PC-3 (cell line): ENCODE measurements at regions not wholly inside any gene's neighbourhood (a gene's known extent, or its start where the extent isn't known, plus 50 kb on each side); places are given as distances from the start of the nearest gene placed in this dataset.

Experiments used
- ATAC-seq: fragments of 200-7000 bp; cut with Tn5 transposase; 2 replicates; pipeline ENCODE4 v1.9.1; 2020; ENCODE audit warnings: mild to moderate bottlenecking, moderate library complexity
- BruUV-seq: library from RNA; stranded (reverse); fragments of 400-500 nt; replicated peaks from 2 replicates; lab custom pipeline; 2021; lab: Mats Ljungman, UMichigan
- CTCF ChIA-PET: fragments of 300-600 bp; sonication (Branson Sonifier 250); formaldehyde crosslinking; loops from one replicate; lab custom pipeline; 2022; ENCODE audit warnings: antibody characterized with exemption; lab: Charles Lee
- POLR2A ChIA-PET: fragments of 300-600 bp; sonication (Branson Sonifier 250); formaldehyde crosslinking; loops from one replicate; lab custom pipeline; 2022; ENCODE audit warnings: antibody characterized with exemption; ENCODE audit not compliant: unreplicated experiment; lab: Charles Lee
- DNase-seq: peaks from one replicate; pipeline ENCODE4 v3.0.0-alpha.2; 2015
- H2AFZ ChIP-seq: fragments of 300-600 bp; sonication (generic); 2 replicates; pipeline ENCODE4 v1.6.0; 2016; ENCODE audit warnings: antibody characterized with exemption, low read length
- H3F3A ChIP-seq: fragments of 300-600 bp; sonication (generic); one replicate; pipeline ENCODE4 v1.6.0; 2017; ENCODE audit warnings: antibody characterized with exemption, low read length, control low read depth, mild to moderate bottlenecking; ENCODE audit not compliant: unreplicated experiment
- H3K27ac ChIP-seq: fragments of 300-600 bp; sonication (generic); 2 replicates; pipeline ENCODE4 v1.5.1; 2016; ENCODE audit warnings: mild to moderate bottlenecking, low read length
- H3K27me3 ChIP-seq: fragments of 300-600 bp; sonication (generic); 2 replicates; pipeline ENCODE4 v1.6.1; 2016; ENCODE audit warnings: low read length, mixed read lengths
- H3K36me3 ChIP-seq: fragments of 300-600 bp; sonication (generic); 2 replicates; pipeline ENCODE4 v1.6.1; 2016; ENCODE audit warnings: low read depth, mixed run types, low read length, mixed read lengths
- H3K4me1 ChIP-seq: fragments of 300-600 bp; sonication (generic); 2 replicates; pipeline ENCODE4 v1.5.1; 2016; ENCODE audit warnings: low read length; ENCODE audit not compliant: insufficient read depth
- H3K4me2 ChIP-seq: fragments of 300-600 bp; sonication (generic); 2 replicates; pipeline ENCODE4 v1.6.0; 2016; ENCODE audit warnings: low read length
- H3K4me3 ChIP-seq: fragments of 300-600 bp; sonication (generic); 2 replicates; pipeline ENCODE4 v1.5.1; 2016; ENCODE audit warnings: mild to moderate bottlenecking, low read length, mixed read lengths
- H3K79me2 ChIP-seq: fragments of 300-600 bp; sonication (generic); 2 replicates; pipeline ENCODE4 v1.6.1; 2017; ENCODE audit warnings: low read length, mixed read lengths
- H3K9ac ChIP-seq: fragments of 300-600 bp; sonication (generic); 2 replicates; pipeline ENCODE4 v1.6.0; 2016; ENCODE audit warnings: mild to moderate bottlenecking, low read length
- H3K9me2 ChIP-seq: fragments of 300-600 bp; sonication (generic); replicated peaks from 2 replicates; pipeline ENCODE4 v1.6.1; 2016; ENCODE audit warnings: mixed run types, low read length, mixed read lengths
- H3K9me3 ChIP-seq: fragments of 300-600 bp; sonication (generic); 2 replicates; pipeline ENCODE4 v1.6.1; 2016; ENCODE audit warnings: low read length, mixed read lengths
- H4K20me1 ChIP-seq: fragments of 300-600 bp; sonication (generic); 2 replicates; pipeline ENCODE4 v1.6.1; 2016; ENCODE audit warnings: low read length, mixed read lengths
- CTCF ChIP-seq: fragments of 300-600 bp; sonication (generic); conservative IDR thresholded peaks from 2 replicates; pipeline ENCODE4 v1.5.1; 2017; ENCODE audit warnings: antibody characterized with exemption, low read depth, mild to moderate bottlenecking, low read length
- EZH2 ChIP-seq: fragments of 300-600 bp; sonication (generic); IDR thresholded peaks from one replicate; pipeline ENCODE4 v1.6.1; 2017; ENCODE audit warnings: antibody characterized with exemption, mild to moderate bottlenecking, low read length; ENCODE audit not compliant: unreplicated experiment
- EZH2phosphoT487 ChIP-seq: fragments of 300-600 bp; sonication (generic); IDR thresholded peaks from 2 replicates; pipeline ENCODE4 v1.6.1; 2018; ENCODE audit warnings: mild to moderate bottlenecking, antibody characterized with exemption, low read length, borderline replicate concordance
- intact Hi-C: fragments of 100-400 bp; cut with micrococcal nuclease; formaldehyde crosslinking; loops from 2 replicates; pipeline ENCODE4 v1.9.0; 2023

- H3K9me2 ChIP-seq, result no peaks in the 10 kb centered on the region; the same call in 1 of the 2 replicates
- TF ChIP-seq CTCF (no peak), EZH2phosphoT487 (no peak), EZH2 (no peak)
- H3K9me3 ChIP-seq, result 0 out of 2 replicates have a peak, but pooled peaks cover 3% of the 10 kb centered on the region
- H4K20me1 ChIP-seq, result no peaks in the 10 kb centered on the region
- intact Hi-C loops, result no loop called here
- H2AFZ ChIP-seq, result no peak overlapping the region
- CTCF ChIA-PET, result no interaction called here
- H3F3A ChIP-seq, result no peaks in the 10 kb centered on the region
- no peak overlapping the region for H3K4me2 ChIP-seq
- no peak for DNase-seq
- BruUV-seq, result no TSS peak
- H3K4me1 ChIP-seq, result no peaks in the 10 kb centered on the region
- H3K4me3 ChIP-seq, result no peak overlapping the region
- peaks cover 38% of the 10 kb centered on the region for H3K27me3 ChIP-seq
- H3K79me2 ChIP-seq, result no peaks in the 10 kb centered on the region
- no peak overlapping the region for H3K9ac ChIP-seq
- H3K36me3 ChIP-seq, result no peaks in the 10 kb centered on the region
- H3K27ac ChIP-seq, result no peak overlapping the region
- POLR2A ChIA-PET, result no interaction called here
- ATAC-seq, result no peak
Measured at GRCh38 chr20:20904501-20904831, 192.0 kb upstream of the RALGAPA2 start.

- Histone ChIP-seq H3F3A (no peaks in the 10 kb centered on the region), H4K20me1 (no peaks in the 10 kb centered on the region), H3K79me2 (no peaks in the 10 kb centered on the region), H2AFZ (no peak overlapping the region), H3K9me2 (no peaks in the 10 kb centered on the region; the same call in 1 of the 2 replicates), H3K27ac (no peak overlapping the region), H3K9me3 (0 out of 2 replicates have a peak, but pooled peaks cover 3% of the 10 kb centered on the region), H3K4me1 (no peaks in the 10 kb centered on the region), H3K9ac (no peak overlapping the region), H3K4me2 (no peak overlapping the region), H3K27me3 (peaks cover 35% of the 10 kb centered on the region), H3K4me3 (no peak overlapping the region), H3K36me3 (no peaks in the 10 kb centered on the region)
- no peak for TF ChIP-seq EZH2phosphoT487
- no peak for TF ChIP-seq EZH2
- no peak for TF ChIP-seq CTCF
- ATAC-seq (no peak), DNase-seq (no peak)
- BruUV-seq, result no TSS peak
- intact Hi-C loops, result no loop called here
- CTCF ChIA-PET, result no interaction called here
- POLR2A ChIA-PET, result no interaction called here
Measured at GRCh38 chr20:20903773-20904500, 191.5 kb upstream of the RALGAPA2 start.

- BruUV-seq, result no TSS peak
- Histone ChIP-seq H3K27me3 (peaks cover 26% of the 10 kb centered on the region), H3K9me2 (no peaks in the 10 kb centered on the region), H2AFZ (no peak overlapping the region), H4K20me1 (no peaks in the 10 kb centered on the region), H3K9ac (no peak overlapping the region), H3F3A (no peaks in the 10 kb centered on the region), H3K4me2 (no peak overlapping the region), H3K4me1 (no peaks in the 10 kb centered on the region), H3K27ac (no peak overlapping the region), H3K79me2 (no peaks in the 10 kb centered on the region), H3K36me3 (no peaks in the 10 kb centered on the region), H3K9me3 (no peaks in the 10 kb centered on the region), H3K4me3 (no peak overlapping the region)
- DNase-seq (no peak), ATAC-seq (no peak)
- TF ChIP-seq EZH2phosphoT487 (no peak), EZH2 (no peak), CTCF (no peak)
- ChIA-PET CTCF (no interaction called here), POLR2A (no interaction called here)
- intact Hi-C loops, result no loop called here
Measured at GRCh38 chr20:20897922-20898321, 185.5 kb upstream of the RALGAPA2 start.
